ENCODE measurements at regions not wholly inside any gene's neighbourhood (a gene's known extent, or its start where the extent isn't known, plus 50 kb on each side); places are given as distances from the start of the nearest gene placed in this dataset.

DNA sequence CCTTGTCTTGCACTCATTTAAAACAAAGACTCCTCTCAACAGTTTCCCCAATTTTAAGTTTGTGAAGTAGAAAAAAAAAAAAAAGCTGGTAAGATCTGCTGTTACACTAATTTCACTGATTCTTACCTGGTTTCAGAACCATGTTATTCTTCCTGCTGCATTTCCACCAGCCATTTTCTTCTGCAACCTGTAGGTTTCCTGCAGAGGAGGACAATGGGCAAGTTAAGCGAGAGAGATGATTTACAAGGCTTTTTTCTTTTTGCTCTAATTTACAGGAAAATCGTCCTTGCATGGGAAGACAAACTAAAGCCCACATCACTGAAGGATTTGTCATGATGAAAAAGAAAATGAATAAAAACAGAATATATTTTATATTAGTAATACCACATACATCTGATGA lies 86.0 kb upstream of the SMARCA2 start:
- H3K4me1 ChIP-seq (ENCODE audit: control insufficient read depth, extremely low read depth, insufficient read depth, low read length): no peaks in the 10 kb centered on the region
- H2AFZ ChIP-seq (ENCODE audit: low read depth, low read length): no peak overlapping the region
- H4K20me1 ChIP-seq (replicated peaks; ENCODE audit: control insufficient read depth, extremely low read depth, insufficient read depth, low read length): no peaks in the 10 kb centered on the region
- H3K9me3 ChIP-seq (replicated peaks; ENCODE audit: control insufficient read depth, insufficient read depth, low read length): no peaks in the 10 kb centered on the region
- H3K79me2 ChIP-seq (ENCODE audit: control insufficient read depth, insufficient read depth, low read length): no peaks in the 10 kb centered on the region
- H3K4me3 ChIP-seq (replicated peaks in 1 of 3; ENCODE audit: insufficient read depth in 1 of 3, low read depth in 1 of 3, low read length in 3 of 3): no peak overlapping the region
- no peaks in the 10 kb centered on the region for H3K36me3 ChIP-seq (ENCODE audit: control insufficient read depth in 2 of 2, extremely low read depth in 1 of 2, insufficient read depth in 2 of 2, low read length in 2 of 2)
- CTCF ChIA-PET: interaction anchor here (1.6 kb wide), 1 partner anchor 10 kb away, joined by 3 read pairs; no protein-coding TSS in a partner anchor
- DNase-seq (ENCODE audit: low read depth, low spot score) (no peak), FAIRE-seq (no peak)
- H3K9me1 ChIP-seq (replicated peaks; ENCODE audit: control insufficient read depth, extremely low read depth, insufficient read depth, low read length): no peaks in the 10 kb centered on the region
- H3K4me2 ChIP-seq (ENCODE audit: insufficient read depth, low read length): no peak overlapping the region
- H3K27ac ChIP-seq (ENCODE audit: insufficient read depth, low read depth, low read length): no peak overlapping the region
- no TSS peak for BruUV-seq (replicated peaks)
- POLR2A ChIA-PET: no interaction called here
- H3K9ac ChIP-seq (replicated peaks; ENCODE audit: extremely low read depth, insufficient read depth, low read length): no peak overlapping the region
- dilution Hi-C loops (cut with MboI; ENCODE audit: extremely low pct_ligation_motif_present, low sequenced_read_pairs): no loop called here
- intact Hi-C loops (cut with micrococcal nuclease): no loop called here
- TF ChIP-seq, protein P1, sequence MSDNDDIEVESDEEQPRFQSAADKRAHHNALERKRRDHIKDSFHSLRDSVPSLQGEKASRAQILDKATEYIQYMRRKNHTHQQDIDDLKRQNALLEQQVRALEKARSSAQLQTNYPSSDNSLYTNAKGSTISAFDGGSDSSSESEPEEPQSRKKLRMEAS (IDR thresholded peaks at IDR 0.05; ENCODE audit: insufficient read depth, insufficient read length): no peak
- TF ChIP-seq POLR2A (IDR thresholded peaks at IDR 0.05; ENCODE audit: low read depth, low read length) (no peak), JUN (IDR thresholded peaks at IDR 0.05; ENCODE audit: borderline replicate concordance, insufficient read depth, insufficient read length, low read depth) (no peak), EZH2 (IDR thresholded peaks at IDR 0.05; ENCODE audit: borderline replicate concordance, low read depth, low read length, severe bottlenecking) (no peak), FOS (IDR thresholded peaks at IDR 0.05; ENCODE audit: borderline replicate concordance, insufficient read depth, low read length) (no peak), POLR2AphosphoS5 (IDR thresholded peaks at IDR 0.05; ENCODE audit: insufficient read depth, low read depth, low read length) (no peak), MYC (IDR thresholded peaks at IDR 0.05; ENCODE audit: low read depth, low read length) (no peak), GATA2 (IDR thresholded peaks at IDR 0.05; ENCODE audit: insufficient read depth, insufficient read length, low read depth, low read length) (no peak)
- no peaks in the 10 kb centered on the region for H3K27me3 ChIP-seq (ENCODE audit: control insufficient read depth in 2 of 2, insufficient read depth in 2 of 2, low read length in 2 of 2)

DNA sequence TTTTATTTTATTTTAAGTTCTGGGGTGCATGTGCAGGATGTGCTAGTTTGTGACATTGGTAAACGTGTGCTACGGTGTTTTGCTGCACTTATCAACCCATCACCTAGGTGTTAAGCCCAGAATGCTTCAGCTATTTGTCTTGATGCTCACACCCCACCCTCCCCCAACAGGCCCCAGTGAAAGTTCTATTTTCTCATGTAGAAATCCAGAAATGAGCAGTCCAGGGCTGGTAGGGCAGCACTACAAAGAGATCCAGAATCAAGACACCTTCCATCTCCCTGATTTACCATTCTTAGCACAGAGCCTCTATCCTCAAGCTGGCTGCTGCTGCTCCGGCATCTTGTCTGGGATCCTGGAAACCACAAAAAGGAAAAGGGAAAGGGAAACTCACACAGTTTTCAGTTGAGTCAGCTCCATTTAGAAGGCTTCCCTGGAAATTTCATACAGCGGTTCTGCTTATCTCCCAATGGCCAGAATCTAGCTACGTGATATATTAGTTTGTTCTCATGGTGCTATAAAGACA lies 85.4 kb upstream of the SMARCA2 start:
- CTCF ChIA-PET: interaction anchor here (1.6 kb wide), 1 partner anchor 10 kb away, joined by 3 read pairs; no protein-coding TSS in a partner anchor
- H3K4me3 ChIP-seq (replicated peaks in 1 of 3; ENCODE audit: insufficient read depth in 1 of 3, low read depth in 1 of 3, low read length in 3 of 3): no peak overlapping the region
- no peaks in the 10 kb centered on the region for H4K20me1 ChIP-seq (replicated peaks; ENCODE audit: control insufficient read depth, extremely low read depth, insufficient read depth, low read length)
- H3K4me1 ChIP-seq (ENCODE audit: control insufficient read depth, extremely low read depth, insufficient read depth, low read length): no peaks in the 10 kb centered on the region
- H3K36me3 ChIP-seq (ENCODE audit: control insufficient read depth in 2 of 2, extremely low read depth in 1 of 2, insufficient read depth in 2 of 2, low read length in 2 of 2): no peaks in the 10 kb centered on the region
- no peaks in the 10 kb centered on the region for H3K27me3 ChIP-seq (ENCODE audit: control insufficient read depth in 2 of 2, insufficient read depth in 2 of 2, low read length in 2 of 2)
- TF ChIP-seq, protein P2, sequence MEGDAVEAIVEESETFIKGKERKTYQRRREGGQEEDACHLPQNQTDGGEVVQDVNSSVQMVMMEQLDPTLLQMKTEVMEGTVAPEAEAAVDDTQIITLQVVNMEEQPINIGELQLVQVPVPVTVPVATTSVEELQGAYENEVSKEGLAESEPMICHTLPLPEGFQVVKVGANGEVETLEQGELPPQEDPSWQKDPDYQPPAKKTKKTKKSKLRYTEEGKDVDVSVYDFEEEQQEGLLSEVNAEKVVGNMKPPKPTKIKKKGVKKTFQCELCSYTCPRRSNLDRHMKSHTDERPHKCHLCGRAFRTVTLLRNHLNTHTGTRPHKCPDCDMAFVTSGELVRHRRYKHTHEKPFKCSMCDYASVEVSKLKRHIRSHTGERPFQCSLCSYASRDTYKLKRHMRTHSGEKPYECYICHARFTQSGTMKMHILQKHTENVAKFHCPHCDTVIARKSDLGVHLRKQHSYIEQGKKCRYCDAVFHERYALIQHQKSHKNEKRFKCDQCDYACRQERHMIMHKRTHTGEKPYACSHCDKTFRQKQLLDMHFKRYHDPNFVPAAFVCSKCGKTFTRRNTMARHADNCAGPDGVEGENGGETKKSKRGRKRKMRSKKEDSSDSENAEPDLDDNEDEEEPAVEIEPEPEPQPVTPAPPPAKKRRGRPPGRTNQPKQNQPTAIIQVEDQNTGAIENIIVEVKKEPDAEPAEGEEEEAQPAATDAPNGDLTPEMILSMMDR (IDR thresholded peaks at IDR 0.05; ENCODE audit: extremely low read depth in 1 of 2, insufficient read depth in 1 of 2, low read depth in 1 of 2, low read length in 2 of 2): no peak
- TF ChIP-seq GATA2 (IDR thresholded peaks at IDR 0.05; ENCODE audit: insufficient read depth, insufficient read length, low read depth, low read length): no peak
- no peak for TF ChIP-seq MYC (IDR thresholded peaks at IDR 0.05; ENCODE audit: low read depth, low read length)
- TF ChIP-seq JUN (IDR thresholded peaks at IDR 0.05; ENCODE audit: borderline replicate concordance, insufficient read depth, insufficient read length, low read depth): no peak
- TF ChIP-seq POLR2A (IDR thresholded peaks at IDR 0.05; ENCODE audit: low read depth, low read length): no peak
- no peak for TF ChIP-seq FOS (IDR thresholded peaks at IDR 0.05; ENCODE audit: borderline replicate concordance, insufficient read depth, low read length)
- TF ChIP-seq, protein P1 (IDR thresholded peaks at IDR 0.05; ENCODE audit: insufficient read depth, insufficient read length): no peak
- no peak for TF ChIP-seq POLR2AphosphoS5 (IDR thresholded peaks at IDR 0.05; ENCODE audit: insufficient read depth, low read depth, low read length)
- no peak for TF ChIP-seq EZH2 (IDR thresholded peaks at IDR 0.05; ENCODE audit: borderline replicate concordance, low read depth, low read length, severe bottlenecking)
- DNase-seq (ENCODE audit: low read depth, low spot score): no peak
- no peak overlapping the region for H3K27ac ChIP-seq (ENCODE audit: insufficient read depth, low read depth, low read length)
- FAIRE-seq: no peak
- no peak overlapping the region for H3K4me2 ChIP-seq (ENCODE audit: insufficient read depth, low read length)
- intact Hi-C loops (cut with micrococcal nuclease) (no loop called here), dilution Hi-C loops (cut with MboI; ENCODE audit: extremely low pct_ligation_motif_present, low sequenced_read_pairs) (no loop called here)
- no peak overlapping the region for H2AFZ ChIP-seq (ENCODE audit: low read depth, low read length)
- no peaks in the 10 kb centered on the region for H3K9me1 ChIP-seq (replicated peaks; ENCODE audit: control insufficient read depth, extremely low read depth, insufficient read depth, low read length)
- BruUV-seq (replicated peaks): no TSS peak
- H3K9ac ChIP-seq (replicated peaks; ENCODE audit: extremely low read depth, insufficient read depth, low read length): no peak overlapping the region
- no peaks in the 10 kb centered on the region for H3K9me3 ChIP-seq (replicated peaks; ENCODE audit: control insufficient read depth, insufficient read depth, low read length)
- H3K79me2 ChIP-seq (ENCODE audit: control insufficient read depth, insufficient read depth, low read length): no peaks in the 10 kb centered on the region
- POLR2A ChIA-PET: no interaction called here

Measured in endothelial cell of umbilical vein (primary cell).